Stomach (tissue), 4 donors: ENCODE measurements at regions not wholly inside any gene's neighbourhood (a gene's known extent, or its start where the extent isn't known, plus 50 kb on each side); places are given as distances from the start of the nearest gene placed in this dataset.

ENCODE experiments used
- CTCF ChIP-seq, 7 experiments: fragments of 450-650 bp in 4 of 7; fragments of 200-600 bp in 3 of 7; sonication (generic) in 3 of 7; IDR thresholded peaks; one replicate each; pipeline ENCODE4 v1.5.1; 2016 to 2019; ENCODE audit warnings: antibody characterized with exemption in 7 of 7, control low read depth in 2 of 7, mild to moderate bottlenecking in 1 of 7
- POLR2A ChIP-seq, 4 donors: fragments of 450-650 bp; IDR thresholded peaks; one replicate each; pipeline ENCODE4 v1.6.1; 2016; ENCODE audit warnings: antibody characterized with exemption in 4 of 4, control low read depth in 2 of 4, mild to moderate bottlenecking in 1 of 4, moderate library complexity in 1 of 4

GRCh38 chr1:192903142-192903541, 94.3 kb downstream of the RGS2 start:
- TF ChIP-seq POLR2A (IDR thresholded peaks at IDR 0.05) (no peak), CTCF (IDR thresholded peaks at IDR 0.05) (no peak)
